B cell (primary cell): ENCODE measurements at regions not wholly inside any gene's neighbourhood (a gene's known extent, or its start where the extent isn't known, plus 50 kb on each side); places are given as distances from the start of the nearest gene placed in this dataset.
A peak's percentile ranks its signal among the peaks of the same experiment; 100 is the strongest.
"Not testable (repeated sequence)": the region's sequence is repeated elsewhere in the genome, so short reads cannot be mapped to it uniquely, and the experiment has no call there.

Source experiments
- ATAC-seq: fragments of 200-7000 bp; cut with Tn5 transposase; one replicate; pipeline ENCODE4 v1.10.0; 2021; ENCODE audit warnings: low read depth, mild to moderate bottlenecking, moderate number of reproducible peaks, moderate library complexity
- CTCF ChIA-PET: fragments of 350-600 bp; sonication (Branson Sonifier 250); formaldehyde crosslinking; loops from one replicate; lab custom pipeline; 2021; ENCODE audit warnings: antibody characterized with exemption, inconsistent platforms; lab: Charles Lee
- POLR2A ChIA-PET: fragments of 350-600 bp; sonication (Branson Sonifier 250); formaldehyde crosslinking; loops from one replicate; lab custom pipeline; 2021; ENCODE audit warnings: antibody characterized with exemption; lab: Charles Lee
- DNase-seq: peaks from one replicate; pipeline ENCODE4 v3.0.0; 2013
- H2AFZ ChIP-seq: 2 replicates; pipeline ENCODE4 v1.6.1; 2012; ENCODE audit warnings: mild to moderate bottlenecking, low read depth, low read length; ENCODE audit not compliant: insufficient read depth, poor library complexity, severe bottlenecking
- H3K27ac ChIP-seq, 2 donors: 1 replicate in 1 of 2; 2 replicates in 1 of 2; pipeline ENCODE4 v1.5.1; 2012 to 2013; ENCODE audit warnings: low read length in 2 of 2, mild to moderate bottlenecking in 2 of 2, moderate library complexity in 1 of 2
- H3K27me3 ChIP-seq, 4 experiments: fragments of 200-600 bp in 1 of 4; sonication (generic) in 1 of 4; replicated peaks in 1 of 4; 1 replicate in 2 of 4; 2 replicates in 2 of 4; pipeline versions ENCODE4 v1.6.1 to v1.7.0; 2013 to 2016; ENCODE audit warnings: low read length in 3 of 4, mild to moderate bottlenecking in 2 of 4, mixed read lengths in 1 of 4, moderate library complexity in 1 of 4; ENCODE audit not compliant: insufficient read depth in 4 of 4, control insufficient read depth in 3 of 4; ENCODE audit errors: control extremely low read depth in 1 of 4
- H3K36me3 ChIP-seq, 2 experiments: replicated peaks in 1 of 2; 1 replicate in 1 of 2; 2 replicates in 1 of 2; pipeline versions ENCODE4 v1.6.1 to v1.7.1; 2013; ENCODE audit warnings: low read length in 1 of 2; ENCODE audit not compliant: insufficient read depth in 2 of 2, control insufficient read depth in 1 of 2; ENCODE audit errors: control extremely low read depth in 1 of 2, extremely low read depth in 1 of 2
- H3K4me1 ChIP-seq, 2 donors: fragments of 200-600 bp in 1 of 2; sonication (generic) in 1 of 2; 1 replicate in 1 of 2; 2 replicates in 1 of 2; pipeline versions ENCODE4 v1.5.1 to v1.6.1; 2013 to 2017; ENCODE audit warnings: low read length in 2 of 2; ENCODE audit not compliant: control insufficient read depth in 2 of 2, insufficient read depth in 2 of 2
- H3K4me2 ChIP-seq: replicated peaks from 2 replicates; pipeline ENCODE3; 2012; ENCODE audit warnings: mild to moderate bottlenecking, low read depth, low read length; ENCODE audit not compliant: poor library complexity, severe bottlenecking
- H3K4me3 ChIP-seq, 5 experiments: fragments of 200-600 bp in 1 of 5; sonication (generic) in 1 of 5; 1 replicate in 3 of 5; 2 replicates in 2 of 5; pipeline versions ENCODE4 v1.5.1 to v1.7.0; 2011 to 2016; ENCODE audit warnings: low read length in 4 of 5, mild to moderate bottlenecking in 4 of 5, low read depth in 2 of 5, control low read depth in 1 of 5, moderate library complexity in 1 of 5; ENCODE audit not compliant: insufficient read depth in 1 of 5; ENCODE audit errors: control extremely low read depth in 1 of 5, extremely low read depth in 1 of 5
- H3K79me2 ChIP-seq: fragments of 200-600 bp; sonication (generic); one replicate; pipeline ENCODE4 v1.6.0; 2016; ENCODE audit warnings: low read length; ENCODE audit not compliant: control insufficient read depth, insufficient read depth
- H3K9ac ChIP-seq: fragments of 200-600 bp; sonication (generic); 2 replicates; pipeline ENCODE4 v1.6.1; 2017; ENCODE audit warnings: mild to moderate bottlenecking, low read length, moderate library complexity
- H3K9me3 ChIP-seq, 3 donors: one replicate each; pipeline versions ENCODE4 v1.6.1 to v1.7.1; 2013; ENCODE audit warnings: low read length in 2 of 3; ENCODE audit not compliant: control insufficient read depth in 2 of 3, insufficient read depth in 1 of 3; ENCODE audit errors: control extremely low read depth in 1 of 3
- H4K20me1 ChIP-seq: 2 replicates; pipeline ENCODE4 v1.6.0; 2012; ENCODE audit warnings: mild to moderate bottlenecking, low read length; ENCODE audit not compliant: insufficient read depth, control insufficient read depth, poor library complexity, severe bottlenecking
- H3K27ac Mint-ChIP-seq: one replicate; pipeline ENCODE4 v1.8.0; 2021; ENCODE audit warnings: mixed read lengths
- H3K27me3 Mint-ChIP-seq: one replicate; pipeline ENCODE4 v1.8.0; 2021; ENCODE audit warnings: mixed read lengths
- H3K4me1 Mint-ChIP-seq: one replicate; pipeline ENCODE4 v1.8.0; 2021; ENCODE audit warnings: mixed read lengths
- H3K4me3 Mint-ChIP-seq: one replicate; pipeline ENCODE4 v1.8.0; 2021; ENCODE audit warnings: mixed read lengths
- H3K9me3 Mint-ChIP-seq: one replicate; pipeline ENCODE4 v1.8.0; 2022; ENCODE audit warnings: mixed read lengths; ENCODE audit not compliant: insufficient read depth
- EZH2 ChIP-seq: IDR thresholded peaks from 2 replicates; pipeline ENCODE4 v1.6.1; 2012; ENCODE audit warnings: borderline replicate concordance, low read depth, mild to moderate bottlenecking, moderate library complexity, low read length; ENCODE audit not compliant: insufficient read depth, poor library complexity, severe bottlenecking
- WGBS: methylation state at CpG from one replicate; pipeline ENCODE4 v1.1.5; 2013; ENCODE audit warnings: missing lambda C conversion rate; ENCODE audit not compliant: insufficient coverage; 5-methylcytosine and 5-hydroxymethylcytosine counted together
- intact Hi-C: fragments of 100-400 bp; cut with micrococcal nuclease; formaldehyde crosslinking; loops from one replicate; pipeline ENCODE4 v1.10.0; 2022
- TF ChIP-seq, protein P1 (sequence below): fragments of 200-600 bp; IDR thresholded peaks from one replicate; pipeline ENCODE4 v1.8.0; 2022; ENCODE audit warnings: antibody characterized with exemption, mild to moderate bottlenecking

DNA sequence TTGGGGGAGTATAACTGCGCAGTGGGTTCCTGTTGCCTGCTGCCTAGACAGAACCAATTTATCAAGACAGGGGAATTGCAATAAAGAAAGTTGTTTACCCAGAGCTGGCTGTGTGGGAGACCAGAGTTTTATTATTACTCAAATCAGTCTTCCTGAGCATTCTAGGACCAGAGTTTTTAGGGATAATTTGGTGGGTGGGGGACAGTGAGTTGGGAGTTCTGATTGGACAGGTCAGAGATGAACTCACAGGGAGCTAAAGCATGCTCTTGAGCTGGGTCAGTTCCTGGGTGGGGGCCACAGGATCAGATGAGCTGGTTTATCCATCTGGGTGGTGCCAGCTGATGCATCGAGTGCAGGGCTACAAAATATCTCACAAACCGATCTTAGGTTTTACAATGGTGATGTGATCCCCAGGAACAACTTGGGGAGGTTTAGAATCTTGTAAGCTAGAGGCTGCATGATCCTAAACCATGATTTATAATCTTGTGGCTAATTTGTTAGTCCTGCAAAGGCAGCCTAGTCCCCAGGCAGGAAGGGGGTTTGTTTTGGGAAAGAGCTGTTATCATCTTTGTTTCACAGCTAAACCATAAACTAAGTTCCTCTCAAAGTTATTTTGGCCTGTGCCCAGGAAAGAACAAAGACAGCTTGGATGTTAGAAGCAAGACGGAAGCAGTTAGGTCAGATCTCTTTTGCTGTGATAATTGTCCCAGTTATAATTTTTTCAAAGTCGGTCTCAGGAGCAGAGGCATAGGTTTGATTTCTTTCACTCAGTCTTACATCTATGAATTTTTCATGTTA is 146.8 kb downstream of the PPIAL4G start:
- H3K9me3 Mint-ChIP-seq, H3K9me3 ChIP-seq, ATAC-seq, H3K79me2 ChIP-seq, DNase-seq, H3K27me3 Mint-ChIP-seq, intact Hi-C loops, POLR2A ChIA-PET, H3K9ac ChIP-seq, H3K4me3 ChIP-seq, H4K20me1 ChIP-seq, H3K27me3 ChIP-seq, H3K4me2 ChIP-seq, H3K36me3 ChIP-seq: not testable (repeated sequence)
- 17% methylated on average over 1 of the region's 5 CpGs for WGBS
- Histone ChIP-seq H2AFZ (peak overlapping the region; percentile 35), H3K27ac (peak overlapping the region in 1 of 2 donors; percentile 25), H3K4me1 (peaks cover 6 to 17% of the 10 kb centered on the region in 2 donors)
- CTCF ChIA-PET = interaction anchor here (1.0 to 1.2 kb wide), 2 partner anchors 9 to 13 kb away, joined by 3 to 5 read pairs; no protein-coding TSS in a partner anchor
- Mint-ChIP-seq H3K4me3 (peak overlapping the region; percentile 1), H3K4me1 (peaks cover 33% of the 10 kb centered on the region), H3K27ac (peak overlapping the region; percentile 100)

DNA sequence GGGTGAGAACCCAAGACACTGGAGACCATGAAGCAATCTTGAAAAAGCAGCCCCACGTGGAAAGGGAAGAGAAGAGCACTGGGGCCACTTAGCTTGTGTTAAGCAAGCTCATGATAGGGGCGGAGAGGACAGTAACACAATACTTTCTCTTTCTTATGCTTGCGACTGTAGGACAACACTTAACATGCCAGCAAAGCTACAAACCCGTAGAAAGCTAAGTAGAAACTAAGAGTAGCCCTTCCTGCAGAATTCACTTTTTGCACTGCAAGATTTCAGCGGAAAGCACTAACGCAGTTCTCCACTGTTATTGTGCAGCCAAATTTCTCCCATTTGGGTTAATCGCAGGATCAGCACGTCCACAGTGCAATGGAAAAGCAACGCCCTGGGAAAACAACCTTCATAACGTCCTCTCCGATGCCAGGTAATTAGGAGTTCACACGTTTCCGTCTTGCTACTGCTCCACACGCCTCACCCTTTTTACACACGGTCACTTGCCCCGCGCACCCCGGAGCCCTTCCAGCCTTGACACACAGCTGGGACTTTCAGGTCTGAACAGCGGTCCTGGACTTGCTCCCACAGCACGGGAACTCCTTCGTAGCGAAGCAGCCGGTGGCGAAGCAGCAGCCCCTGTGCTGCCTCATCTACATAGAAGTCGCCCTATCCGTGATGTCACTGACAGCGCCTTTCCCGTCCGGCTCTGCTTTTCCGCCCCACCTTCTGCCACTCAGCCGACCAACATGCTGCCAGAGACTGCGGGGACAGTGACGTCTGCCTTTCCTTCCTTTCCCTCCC is 148.6 kb downstream of the PPIAL4G start:
- WGBS = under 1% methylated on average over 31 of the region's 33 CpGs
- Histone ChIP-seq H3K4me2 (peak overlapping the region; percentile 80), H3K79me2 (no peaks in the 10 kb centered on the region), H3K4me1 (peaks cover 7 to 20% of the 10 kb centered on the region in 2 donors), H2AFZ (peak overlapping the region; percentile 87), H3K27ac (peak overlapping the region; percentile 91 to 95), H3K4me3 (peak overlapping the region; percentile 63 to 98 (median 73)), H4K20me1 (no peaks in the 10 kb centered on the region), H3K27me3 (peaks cover 0 to 5% (median 1%) of the 10 kb centered on the region in 4 experiments), H3K9me3 (peaks cover 0 to under 1% (median 0%) of the 10 kb centered on the region in 3 donors), H3K36me3 (no peaks in the 10 kb centered on the region), H3K9ac (peak overlapping the region; percentile 82)
- peaks cover 33% of the 10 kb centered on the region for H3K4me1 Mint-ChIP-seq
- no peak for TF ChIP-seq EZH2
- TF ChIP-seq, protein P1, sequence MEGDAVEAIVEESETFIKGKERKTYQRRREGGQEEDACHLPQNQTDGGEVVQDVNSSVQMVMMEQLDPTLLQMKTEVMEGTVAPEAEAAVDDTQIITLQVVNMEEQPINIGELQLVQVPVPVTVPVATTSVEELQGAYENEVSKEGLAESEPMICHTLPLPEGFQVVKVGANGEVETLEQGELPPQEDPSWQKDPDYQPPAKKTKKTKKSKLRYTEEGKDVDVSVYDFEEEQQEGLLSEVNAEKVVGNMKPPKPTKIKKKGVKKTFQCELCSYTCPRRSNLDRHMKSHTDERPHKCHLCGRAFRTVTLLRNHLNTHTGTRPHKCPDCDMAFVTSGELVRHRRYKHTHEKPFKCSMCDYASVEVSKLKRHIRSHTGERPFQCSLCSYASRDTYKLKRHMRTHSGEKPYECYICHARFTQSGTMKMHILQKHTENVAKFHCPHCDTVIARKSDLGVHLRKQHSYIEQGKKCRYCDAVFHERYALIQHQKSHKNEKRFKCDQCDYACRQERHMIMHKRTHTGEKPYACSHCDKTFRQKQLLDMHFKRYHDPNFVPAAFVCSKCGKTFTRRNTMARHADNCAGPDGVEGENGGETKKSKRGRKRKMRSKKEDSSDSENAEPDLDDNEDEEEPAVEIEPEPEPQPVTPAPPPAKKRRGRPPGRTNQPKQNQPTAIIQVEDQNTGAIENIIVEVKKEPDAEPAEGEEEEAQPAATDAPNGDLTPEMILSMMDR = no peak
- ATAC-seq = peak; percentile 75
- H3K27me3 Mint-ChIP-seq = peaks cover 16% of the 10 kb centered on the region
- H3K4me3 Mint-ChIP-seq = peak overlapping the region; percentile 98
- POLR2A ChIA-PET = interaction anchor here (0.6 to 1.9 kb wide), 8 partner anchors 16 to 188 kb away, joined by 3 to 10 read pairs (median 4); no protein-coding TSS in a partner anchor
- CTCF ChIA-PET = interaction anchor here (0.9 to 1.1 kb wide), 2 partner anchors 12 to 18 kb away, joined by 3 to 4 read pairs; no protein-coding TSS in a partner anchor
- intact Hi-C loops = loop anchor here (1.0 to 5.0 kb wide), 3 partner anchors 16 to 71 kb away; no protein-coding TSS in a partner anchor
- DNase-seq = peak; percentile 89
- H3K27ac Mint-ChIP-seq = peak overlapping the region; percentile 100
- H3K9me3 Mint-ChIP-seq = no peaks in the 10 kb centered on the region
